SK-N-SH treated with all-trans-retinoic acid at 6 μM for 48 hours (cell line): ENCODE measurements at regions not wholly inside any gene's neighbourhood (a gene's known extent, or its start where the extent isn't known, plus 50 kb on each side); places are given as distances from the start of the nearest gene placed in this dataset.
"Not testable (repeated sequence)": the region's sequence is repeated elsewhere in the genome, so short reads cannot be mapped to it uniquely, and the experiment has no call there.

Experiments
- BACH2 ChIP-seq: fragments of 250-450 bp; sonication (Bioruptor Pico); IDR thresholded peaks from 2 replicates; pipeline ENCODE4 v1.9.0; 2021; ENCODE audit warnings: mild to moderate bottlenecking, borderline replicate concordance
- CREB5 ChIP-seq: fragments of 250-450 bp; sonication (Bioruptor Pico); IDR thresholded peaks from 2 replicates; pipeline ENCODE4 v1.5.1; 2020; ENCODE audit warnings: low read depth, mild to moderate bottlenecking, moderate library complexity
- CSRNP3 ChIP-seq: fragments of 250-450 bp; sonication (Bioruptor Pico); IDR thresholded peaks from 2 replicates; pipeline ENCODE4 v1.5.1; 2021; ENCODE audit warnings: mild to moderate bottlenecking, moderate library complexity
- ESRRG ChIP-seq: fragments of 250-450 bp; sonication (Bioruptor Pico); IDR thresholded peaks from 2 replicates; pipeline ENCODE4 v1.6.1; 2021; ENCODE audit warnings: mild to moderate bottlenecking
- GLIS3 ChIP-seq: fragments of 250-450 bp; sonication (Bioruptor Pico); IDR thresholded peaks from 2 replicates; pipeline ENCODE4 v1.5.0; 2020; ENCODE audit warnings: mild to moderate bottlenecking, moderate library complexity
- ISL1 ChIP-seq: fragments of 250-450 bp; sonication (Bioruptor Pico); IDR thresholded peaks from 2 replicates; pipeline ENCODE4 v2.1.2; 2022; ENCODE audit warnings: mild to moderate bottlenecking, moderate library complexity
- PATZ1 ChIP-seq: fragments of 250-450 bp; sonication (Bioruptor Pico); IDR thresholded peaks from 2 replicates; pipeline ENCODE4 v1.8.0; 2020; ENCODE audit warnings: mild to moderate bottlenecking, moderate library complexity, borderline replicate concordance
- PPARA ChIP-seq: fragments of 250-450 bp; sonication (Bioruptor Pico); IDR thresholded peaks from 2 replicates; pipeline ENCODE4 v1.5.0; 2020; ENCODE audit warnings: mild to moderate bottlenecking, borderline replicate concordance
- RARB ChIP-seq: fragments of 250-450 bp; sonication (Bioruptor Pico); IDR thresholded peaks from 2 replicates; pipeline ENCODE4 v1.8.0; 2021; ENCODE audit warnings: mild to moderate bottlenecking, moderate library complexity
- TSHZ2 ChIP-seq: fragments of 250-450 bp; sonication (Bioruptor Pico); IDR thresholded peaks from 2 replicates; pipeline ENCODE4 v1.5.0; 2020; ENCODE audit warnings: mild to moderate bottlenecking, moderate library complexity
- ZC3H10 ChIP-seq: fragments of 250-450 bp; sonication (Bioruptor Pico); IDR thresholded peaks from 2 replicates; pipeline ENCODE4 v1.5.1; 2021; ENCODE audit warnings: mild to moderate bottlenecking, moderate library complexity
- ZFP30 ChIP-seq: fragments of 450-650 bp; formaldehyde crosslinking; IDR thresholded peaks from 2 replicates; pipeline ENCODE4 v1.5.0; 2022; ENCODE audit warnings: mild to moderate bottlenecking, moderate library complexity
- ZNF565 ChIP-seq: fragments of 450-650 bp; formaldehyde crosslinking; conservative IDR thresholded peaks from 2 replicates; pipeline ENCODE4 v1.5.0; 2020; ENCODE audit warnings: low read depth, mild to moderate bottlenecking, moderate library complexity
- ZNF8 ChIP-seq: fragments of 450-650 bp; formaldehyde crosslinking; IDR thresholded peaks from 2 replicates; pipeline ENCODE4 v1.5.0; 2020; ENCODE audit warnings: mild to moderate bottlenecking, moderate library complexity

- TF ChIP-seq CREB5; ISL1 (CRISPR knock-in tag); GLIS3 (CRISPR knock-in tag); PATZ1 (CRISPR knock-in tag); ZNF8; RARB (CRISPR knock-in tag); CSRNP3 (CRISPR knock-in tag); BACH2 (CRISPR knock-in tag); ZFP30 (CRISPR knock-in tag); ESRRG (CRISPR knock-in tag); TSHZ2 (CRISPR knock-in tag); PPARA (CRISPR knock-in tag); ZNF565 (CRISPR knock-in tag); ZC3H10 (CRISPR knock-in tag): not testable (repeated sequence)
These were observed 537.3 kb downstream of the ZBBX start for GRCh38 chr3:166842784-166843183.
